GM13977 (cell line): ENCODE measurements at regions not wholly inside any gene's neighbourhood (a gene's known extent, or its start where the extent isn't known, plus 50 kb on each side); places are given as distances from the start of the nearest gene placed in this dataset.
A peak's percentile ranks its signal among the peaks of the same experiment; 100 is the strongest.
"Not testable (repeated sequence)": the region's sequence is repeated elsewhere in the genome, so short reads cannot be mapped to it uniquely, and the experiment has no call there.

Experiments used
- DNase-seq: peaks from one replicate; pipeline ENCODE4 v3.0.0; 2012; ENCODE audit warnings: low spot score
- in situ Hi-C: fragments of 300-500 bp; cut with MboI; formaldehyde crosslinking; loops from one replicate; pipeline ENCODE4 v1.12.0; 2022; ENCODE audit warnings: low sequenced_read_pairs, low pct_unique_long_range_greater_than_20kb, mixed read lengths, inconsistent platforms; ENCODE audit not compliant: unreplicated experiment
- TF ChIP-seq, protein P1 (sequence below): IDR thresholded peaks from 2 replicates; pipeline ENCODE4 v1.5.1; 2012; ENCODE audit warnings: mild to moderate bottlenecking, control low read depth; ENCODE audit not compliant: insufficient read depth; ENCODE audit errors: extremely low read depth, missing control alignments

DNA sequence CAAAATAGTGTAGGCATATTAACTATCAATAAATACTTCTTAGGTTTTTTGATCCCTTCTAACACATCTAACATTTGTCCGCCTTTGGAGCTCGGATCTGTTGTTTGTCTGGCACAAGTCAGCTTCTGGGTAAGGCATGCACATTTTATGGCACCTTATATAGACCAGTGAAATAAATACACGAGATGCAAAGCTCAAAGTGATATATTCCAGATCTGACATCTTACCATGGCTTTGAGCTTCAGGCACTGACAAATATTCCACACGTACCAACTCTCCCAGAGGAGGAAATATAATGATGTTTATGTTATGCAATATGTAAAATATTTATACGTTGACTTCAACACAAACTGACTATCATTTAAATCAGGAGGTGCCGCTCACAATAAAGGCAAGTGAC is 430.1 kb upstream of the SMIM21 start:
- TF ChIP-seq, protein P1, sequence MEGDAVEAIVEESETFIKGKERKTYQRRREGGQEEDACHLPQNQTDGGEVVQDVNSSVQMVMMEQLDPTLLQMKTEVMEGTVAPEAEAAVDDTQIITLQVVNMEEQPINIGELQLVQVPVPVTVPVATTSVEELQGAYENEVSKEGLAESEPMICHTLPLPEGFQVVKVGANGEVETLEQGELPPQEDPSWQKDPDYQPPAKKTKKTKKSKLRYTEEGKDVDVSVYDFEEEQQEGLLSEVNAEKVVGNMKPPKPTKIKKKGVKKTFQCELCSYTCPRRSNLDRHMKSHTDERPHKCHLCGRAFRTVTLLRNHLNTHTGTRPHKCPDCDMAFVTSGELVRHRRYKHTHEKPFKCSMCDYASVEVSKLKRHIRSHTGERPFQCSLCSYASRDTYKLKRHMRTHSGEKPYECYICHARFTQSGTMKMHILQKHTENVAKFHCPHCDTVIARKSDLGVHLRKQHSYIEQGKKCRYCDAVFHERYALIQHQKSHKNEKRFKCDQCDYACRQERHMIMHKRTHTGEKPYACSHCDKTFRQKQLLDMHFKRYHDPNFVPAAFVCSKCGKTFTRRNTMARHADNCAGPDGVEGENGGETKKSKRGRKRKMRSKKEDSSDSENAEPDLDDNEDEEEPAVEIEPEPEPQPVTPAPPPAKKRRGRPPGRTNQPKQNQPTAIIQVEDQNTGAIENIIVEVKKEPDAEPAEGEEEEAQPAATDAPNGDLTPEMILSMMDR: no peak
- DNase-seq: no peak
- in situ Hi-C loops: no loop called here

DNA sequence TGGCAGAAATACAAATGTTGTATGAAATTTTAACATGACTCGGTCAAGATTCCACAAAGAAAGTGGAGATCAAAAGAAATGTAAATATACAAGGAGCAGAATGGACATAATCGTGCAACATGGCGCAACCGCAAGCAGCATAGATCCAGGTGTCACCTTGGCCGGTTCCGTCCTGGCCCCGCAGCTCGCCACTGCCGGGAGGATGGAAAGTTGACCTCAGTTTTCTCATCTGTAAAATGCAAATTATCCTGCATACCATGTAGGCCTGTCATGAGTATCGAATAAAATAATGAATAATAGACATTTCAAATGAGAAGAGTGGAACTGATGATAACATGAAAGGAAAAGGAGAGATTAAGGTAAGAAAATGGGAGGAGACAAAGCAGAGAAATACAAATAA is 427.3 kb upstream of the SMIM21 start:
- TF ChIP-seq, protein P1: no peak
- DNase-seq: no peak
- in situ Hi-C loops: no loop called here

GRCh38 chr18:75854174-75854573 is 426.7 kb upstream of the SMIM21 start:
- TF ChIP-seq, protein P1: peak; percentile 32
- DNase-seq: no peak
- in situ Hi-C loops: no loop called here

DNA sequence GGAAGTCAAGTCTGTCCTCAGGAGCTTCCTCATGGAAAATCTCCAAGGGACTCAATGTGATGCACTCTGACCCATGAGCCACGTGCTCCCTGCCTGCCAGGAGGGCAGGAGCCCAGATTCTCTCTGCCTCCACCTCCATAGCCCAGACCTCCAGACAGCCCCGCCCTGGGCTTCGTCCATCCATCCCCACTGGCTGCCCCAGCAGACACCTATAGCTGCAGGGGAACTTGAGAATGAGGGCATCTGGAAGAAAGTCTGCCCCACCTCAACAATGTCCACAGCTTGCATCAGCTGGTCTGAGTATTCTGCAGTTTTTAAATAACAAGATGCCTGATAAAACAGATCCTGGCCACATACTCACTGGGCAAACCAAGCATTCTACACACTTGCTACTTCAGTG is 418.8 kb upstream of the SMIM21 start:
- DNase-seq: no peak
- in situ Hi-C loops: no loop called here
- TF ChIP-seq, protein P1: no peak

DNA sequence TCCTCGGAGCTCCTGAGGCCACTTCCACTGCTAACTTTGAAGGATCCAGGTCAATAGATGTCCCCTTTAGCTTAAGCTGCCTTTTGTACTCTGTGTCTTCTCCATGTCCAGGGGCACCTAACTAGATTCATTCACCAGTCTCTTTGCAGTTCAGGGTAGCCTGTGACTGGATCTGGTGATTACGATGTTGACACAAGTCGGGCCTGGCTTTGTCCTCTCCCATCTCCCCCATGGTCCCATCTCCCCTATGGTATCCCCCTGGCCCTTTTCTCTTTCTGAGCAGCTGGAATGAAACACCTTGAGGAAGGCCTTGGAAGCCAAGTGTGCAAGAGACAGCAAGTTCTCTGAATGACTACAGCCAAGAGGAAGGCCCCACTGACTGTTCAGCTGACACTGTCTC is 417.9 kb upstream of the SMIM21 start:
- no peak for DNase-seq
- TF ChIP-seq, protein P1: no peak
- in situ Hi-C loops: no loop called here

DNA sequence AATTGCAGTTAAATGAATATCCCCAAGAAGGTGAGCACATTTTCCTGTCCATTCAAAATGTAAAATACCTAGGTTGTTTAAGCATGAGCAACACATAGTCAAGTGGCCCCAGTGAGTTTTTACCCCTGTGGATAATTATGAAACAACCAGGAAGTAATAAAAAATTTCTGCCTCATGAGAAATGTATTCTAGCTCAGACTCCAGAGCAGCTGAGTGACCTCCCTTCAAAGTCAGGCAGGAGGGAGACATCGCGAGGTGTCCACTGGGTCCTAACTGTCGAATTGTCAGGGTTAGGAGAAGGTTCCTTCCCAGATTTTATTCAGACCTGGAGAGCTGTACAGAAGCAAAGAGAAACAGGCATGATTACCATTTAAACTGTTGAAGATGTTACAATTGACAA is 416.6 kb upstream of the SMIM21 start:
- TF ChIP-seq, protein P1: no peak
- DNase-seq: no peak
- in situ Hi-C loops: no loop called here

DNA sequence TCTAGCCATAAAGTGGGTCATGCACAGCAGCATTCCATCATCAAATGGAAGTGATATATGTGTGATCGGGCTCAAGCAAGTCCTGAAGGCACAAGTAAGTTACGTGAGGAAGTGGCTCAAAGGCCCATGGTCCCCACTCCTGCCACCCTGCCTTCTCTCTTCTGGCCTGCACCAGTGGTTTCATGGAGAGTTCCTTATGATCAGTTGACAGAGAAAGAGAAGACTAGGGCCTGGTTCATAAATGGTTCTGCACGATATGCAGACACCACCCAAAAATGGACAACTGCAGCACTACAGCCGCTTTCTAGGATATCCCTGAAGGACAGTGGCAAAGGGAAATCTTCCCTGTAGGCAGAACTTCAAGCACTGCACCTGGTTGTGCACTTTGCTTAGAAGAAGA is 412.6 kb upstream of the SMIM21 start:
- DNase-seq: no peak
- in situ Hi-C loops: no loop called here
- TF ChIP-seq, protein P1: no peak

- DNase-seq, in situ Hi-C loops: not testable (repeated sequence)
Observed at GRCh38 chr18:75839686-75840085, 412.2 kb upstream of the SMIM21 start.
